Endothelial cell (in vitro differentiated cells): ENCODE measurements at regions not wholly inside any gene's neighbourhood (a gene's known extent, or its start where the extent isn't known, plus 50 kb on each side); places are given as distances from the start of the nearest gene placed in this dataset.
"Not testable (repeated sequence)": the region's sequence is repeated elsewhere in the genome, so short reads cannot be mapped to it uniquely, and the experiment has no call there.

Experiments used
- DNase-seq: peaks from one replicate; pipeline ENCODE4 v3.0.0; 2021; ENCODE audit warnings: low spot score
- H3K27ac Mint-ChIP-seq: one replicate; pipeline ENCODE4 v1.8.0; 2021; ENCODE audit warnings: mixed read lengths, inconsistent platforms; ENCODE audit not compliant: unreplicated experiment
- H3K27me3 Mint-ChIP-seq: one replicate; pipeline ENCODE4 v1.8.0; 2021; ENCODE audit warnings: mild to moderate bottlenecking, moderate library complexity, mixed read lengths, inconsistent platforms; ENCODE audit not compliant: unreplicated experiment
- H3K36me3 Mint-ChIP-seq: one replicate; pipeline ENCODE4 v1.8.0; 2021; ENCODE audit warnings: mild to moderate bottlenecking, low read depth, mixed read lengths, inconsistent platforms; ENCODE audit not compliant: unreplicated experiment
- H3K4me1 Mint-ChIP-seq: one replicate; pipeline ENCODE4 v1.8.0; 2021; ENCODE audit warnings: mild to moderate bottlenecking, mixed read lengths, inconsistent platforms; ENCODE audit not compliant: unreplicated experiment
- H3K4me3 Mint-ChIP-seq: one replicate; pipeline ENCODE4 v1.8.0; 2021; ENCODE audit warnings: mild to moderate bottlenecking, mixed read lengths, inconsistent platforms; ENCODE audit not compliant: unreplicated experiment
- H3K9me3 Mint-ChIP-seq: one replicate; pipeline ENCODE4 v1.8.0; 2021; ENCODE audit warnings: mixed read lengths, inconsistent platforms; ENCODE audit not compliant: unreplicated experiment
- TF ChIP-seq, protein P1 (sequence below): fragments of 200-600 bp; sonication (generic); IDR thresholded peaks from one replicate; pipeline ENCODE4 v1.5.0; 2021; ENCODE audit warnings: antibody characterized with exemption; ENCODE audit not compliant: unreplicated experiment

DNA sequence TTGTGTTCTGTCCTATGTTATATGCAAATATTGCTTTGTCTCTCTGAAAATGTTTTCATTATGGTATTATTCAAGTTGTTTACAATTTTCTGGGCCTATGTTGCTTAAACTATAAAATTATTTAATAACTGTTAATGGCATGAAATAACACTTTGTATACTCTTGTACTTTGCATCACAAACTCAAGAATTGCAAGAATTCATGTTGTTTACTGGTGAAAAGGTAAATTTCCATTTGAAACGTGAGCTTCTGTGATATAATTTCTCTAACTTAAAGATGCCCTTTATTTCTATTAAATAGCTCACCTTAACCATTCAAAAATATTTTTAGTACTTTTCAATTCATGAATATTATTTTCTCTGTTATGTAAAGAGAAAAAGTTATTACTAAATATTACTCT lies 1504.2 kb downstream of the SUCLG1 start:
- H3K27ac Mint-ChIP-seq, result no peak overlapping the region
- H3K4me1 Mint-ChIP-seq, result no peaks in the 10 kb centered on the region
- TF ChIP-seq, protein P1, sequence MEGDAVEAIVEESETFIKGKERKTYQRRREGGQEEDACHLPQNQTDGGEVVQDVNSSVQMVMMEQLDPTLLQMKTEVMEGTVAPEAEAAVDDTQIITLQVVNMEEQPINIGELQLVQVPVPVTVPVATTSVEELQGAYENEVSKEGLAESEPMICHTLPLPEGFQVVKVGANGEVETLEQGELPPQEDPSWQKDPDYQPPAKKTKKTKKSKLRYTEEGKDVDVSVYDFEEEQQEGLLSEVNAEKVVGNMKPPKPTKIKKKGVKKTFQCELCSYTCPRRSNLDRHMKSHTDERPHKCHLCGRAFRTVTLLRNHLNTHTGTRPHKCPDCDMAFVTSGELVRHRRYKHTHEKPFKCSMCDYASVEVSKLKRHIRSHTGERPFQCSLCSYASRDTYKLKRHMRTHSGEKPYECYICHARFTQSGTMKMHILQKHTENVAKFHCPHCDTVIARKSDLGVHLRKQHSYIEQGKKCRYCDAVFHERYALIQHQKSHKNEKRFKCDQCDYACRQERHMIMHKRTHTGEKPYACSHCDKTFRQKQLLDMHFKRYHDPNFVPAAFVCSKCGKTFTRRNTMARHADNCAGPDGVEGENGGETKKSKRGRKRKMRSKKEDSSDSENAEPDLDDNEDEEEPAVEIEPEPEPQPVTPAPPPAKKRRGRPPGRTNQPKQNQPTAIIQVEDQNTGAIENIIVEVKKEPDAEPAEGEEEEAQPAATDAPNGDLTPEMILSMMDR, result no peak
- no peak overlapping the region for H3K4me3 Mint-ChIP-seq
- no peaks in the 10 kb centered on the region for H3K9me3 Mint-ChIP-seq
- no peak for DNase-seq
- no peaks in the 10 kb centered on the region for H3K27me3 Mint-ChIP-seq
- no peaks in the 10 kb centered on the region for H3K36me3 Mint-ChIP-seq

DNA sequence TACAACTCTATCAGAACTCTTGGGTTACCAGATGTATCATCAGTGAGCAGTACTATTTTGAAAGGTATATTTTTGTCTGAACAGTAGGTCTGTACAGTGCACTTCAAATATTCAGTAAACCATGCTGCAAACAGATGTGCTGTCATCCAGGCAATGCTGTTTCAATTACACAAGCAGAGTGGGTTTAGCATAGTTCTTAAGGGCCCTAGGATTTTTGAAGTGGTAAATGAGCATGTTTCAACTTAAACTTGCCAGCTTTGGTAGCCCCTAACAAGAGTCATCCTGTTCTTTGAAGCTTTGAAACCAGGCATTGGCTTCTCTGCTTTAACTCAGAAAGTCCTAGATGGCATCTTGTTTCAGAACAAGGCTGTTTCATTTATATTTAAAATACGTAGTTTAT lies 1519.9 kb downstream of the SUCLG1 start:
- no peaks in the 10 kb centered on the region for H3K9me3 Mint-ChIP-seq
- TF ChIP-seq, protein P1, result no peak
- H3K27me3 Mint-ChIP-seq, result no peaks in the 10 kb centered on the region
- H3K4me3 Mint-ChIP-seq, result no peak overlapping the region
- H3K4me1 Mint-ChIP-seq, result no peaks in the 10 kb centered on the region
- no peak overlapping the region for H3K27ac Mint-ChIP-seq
- DNase-seq, result no peak
- no peaks in the 10 kb centered on the region for H3K36me3 Mint-ChIP-seq

DNA sequence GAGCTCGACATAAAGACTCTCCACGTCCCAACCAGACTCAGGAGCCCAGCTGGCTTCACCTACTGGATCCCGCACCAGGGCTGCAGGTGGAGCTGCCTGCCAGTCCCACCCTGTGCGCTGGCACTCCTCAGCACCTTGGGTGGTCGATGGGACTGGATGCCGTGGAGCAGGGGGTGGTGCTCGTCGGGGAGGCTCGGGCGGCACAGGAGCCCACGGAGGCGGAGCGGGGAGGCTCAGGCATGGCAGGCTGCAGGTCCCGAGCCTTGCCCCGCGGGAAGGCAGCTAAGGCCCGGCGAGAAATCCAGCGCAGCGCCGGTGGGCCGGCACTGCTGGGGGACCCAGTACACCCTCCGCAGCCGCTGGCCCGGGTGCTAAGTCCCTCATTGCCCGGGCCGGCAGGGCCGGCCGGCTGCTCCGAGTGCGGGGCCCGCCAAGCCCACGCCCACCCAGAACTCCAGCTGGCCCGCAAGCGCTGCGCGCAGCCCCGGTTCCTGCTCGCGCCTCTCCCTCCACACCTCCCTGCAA lies 1520.7 kb downstream of the SUCLG1 start:
- H3K27me3 Mint-ChIP-seq, H3K4me3 Mint-ChIP-seq, H3K4me1 Mint-ChIP-seq, DNase-seq, H3K27ac Mint-ChIP-seq, H3K36me3 Mint-ChIP-seq, H3K9me3 Mint-ChIP-seq: not testable (repeated sequence)

DNA sequence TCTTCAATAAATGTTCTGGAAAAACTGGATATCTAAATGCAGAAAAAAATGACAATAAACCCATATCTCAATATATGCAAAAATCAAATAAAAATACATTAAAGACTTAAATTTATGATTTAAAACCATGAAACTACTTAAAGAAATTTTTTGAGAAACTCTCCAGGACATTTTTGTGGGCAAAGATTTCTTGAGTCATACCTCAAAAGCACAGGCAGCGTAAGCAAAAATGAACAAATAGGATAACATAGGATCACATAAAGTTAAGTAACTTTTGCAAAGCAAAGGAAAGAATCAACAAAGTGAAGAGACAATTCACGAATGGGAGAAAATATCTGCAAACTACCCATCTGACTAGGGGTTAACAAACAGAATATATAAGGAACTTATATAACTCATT lies 1545.5 kb downstream of the SUCLG1 start:
- H3K4me1 Mint-ChIP-seq, result no peaks in the 10 kb centered on the region
- H3K27ac Mint-ChIP-seq, result no peak overlapping the region
- no peaks in the 10 kb centered on the region for H3K9me3 Mint-ChIP-seq
- DNase-seq, result no peak
- H3K36me3 Mint-ChIP-seq, result no peaks in the 10 kb centered on the region
- TF ChIP-seq, protein P1, result no peak
- no peak overlapping the region for H3K4me3 Mint-ChIP-seq
- H3K27me3 Mint-ChIP-seq, result peaks cover 2% of the 10 kb centered on the region

DNA sequence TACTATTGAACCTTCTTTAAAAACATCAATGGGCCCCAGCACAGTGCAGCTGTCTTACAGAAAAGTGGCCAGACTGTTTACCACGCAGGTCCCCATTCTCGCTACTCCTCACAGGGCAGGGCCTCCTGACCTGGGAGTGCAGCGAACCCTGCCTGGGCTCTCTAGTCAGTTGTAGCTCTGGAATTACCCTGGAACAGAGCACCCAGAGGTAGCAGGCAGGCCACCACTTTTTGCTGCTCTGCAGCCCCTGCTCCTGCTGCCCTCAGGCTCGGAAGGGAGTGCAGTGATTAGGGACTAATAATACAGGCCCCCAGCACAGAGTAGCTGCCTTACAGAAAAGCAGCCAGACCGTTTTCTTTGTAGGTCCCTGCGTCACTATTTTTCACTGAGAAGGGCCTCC lies 1563.0 kb downstream of the SUCLG1 start:
- DNase-seq, result no peak
- Mint-ChIP-seq H3K9me3 (no peaks in the 10 kb centered on the region), H3K27me3 (peaks cover 2% of the 10 kb centered on the region), H3K27ac (no peak overlapping the region), H3K4me3 (no peak overlapping the region), H3K4me1 (peaks cover 5% of the 10 kb centered on the region), H3K36me3 (no peaks in the 10 kb centered on the region)
- TF ChIP-seq, protein P1, result no peak
